SK-N-SH (cell line): ENCODE measurements at regions not wholly inside any gene's neighbourhood (a gene's known extent, or its start where the extent isn't known, plus 50 kb on each side); places are given as distances from the start of the nearest gene placed in this dataset.

Experiments used
- CTCF ChIA-PET: fragments of 300-600, 350-600 bp; formaldehyde crosslinking; extraction: SDS; loops from one replicate; lab custom pipeline; 2021; lab: Yijun Ruan, JAX
- POLR2A ChIA-PET: fragments of 350-600 bp; sonication (Branson Sonifier 250); formaldehyde crosslinking; extraction: SDS; loops from one replicate; lab custom pipeline; 2020; ENCODE audit warnings: antibody characterized with exemption, inconsistent platforms; lab: Yijun Ruan, JAX
- DNase-seq: peaks from one replicate; pipeline ENCODE4 v3.0.0; 2012
- H2AFZ ChIP-seq: fragments of 200-600 bp; sonication (generic); 2 replicates; pipeline ENCODE4 v1.8.1; 2016; ENCODE audit warnings: antibody characterized with exemption, mild to moderate bottlenecking, low read depth
- H3F3A ChIP-seq: fragments of 200-600 bp; sonication (generic); replicated peaks from 2 replicates; pipeline ENCODE3; 2016; ENCODE audit warnings: antibody characterized with exemption, mild to moderate bottlenecking; ENCODE audit not compliant: insufficient read depth
- H3K27ac ChIP-seq, 2 experiments: fragments of 200-500 bp in 1 of 2; fragments of 200-600 bp in 1 of 2; sonication (Bioruptor generic) in 1 of 2; sonication (generic), shearing (Covaris generic) in 1 of 2; 2 replicates each; pipeline versions ENCODE4 v1.5.1 to v1.6.1; 2014 to 2016; ENCODE audit warnings: low read depth in 2 of 2, inconsistent platforms in 1 of 2, low read length in 1 of 2, mild to moderate bottlenecking in 1 of 2, mixed read lengths in 1 of 2
- H3K27me3 ChIP-seq: fragments of 200-600 bp; sonication (generic), shearing (Covaris generic); 2 replicates; pipeline ENCODE4 v1.6.1; 2016; ENCODE audit warnings: mixed run types; ENCODE audit not compliant: insufficient read depth
- H3K36me3 ChIP-seq, 2 experiments: fragments of 200-500 bp in 1 of 2; fragments of 200-600 bp in 1 of 2; sonication (Bioruptor generic) in 1 of 2; sonication (generic) in 1 of 2; replicated peaks in 1 of 2; 2 replicates each; pipeline versions ENCODE3 to v1.5.1; 2014 to 2016; ENCODE audit warnings: low read length in 1 of 2, mild to moderate bottlenecking in 1 of 2; ENCODE audit not compliant: insufficient read depth in 2 of 2, control insufficient read depth in 1 of 2
- H3K4me1 ChIP-seq, 2 experiments: fragments of 200-500 bp in 1 of 2; fragments of 200-600 bp in 1 of 2; sonication (Bioruptor generic) in 1 of 2; sonication (generic), shearing (Covaris generic) in 1 of 2; 2 replicates each; pipeline versions ENCODE4 v1.5.1 to v1.6.1; 2014 to 2016; ENCODE audit warnings: low read depth in 1 of 2, low read length in 1 of 2, mixed run types in 1 of 2; ENCODE audit not compliant: insufficient read depth in 2 of 2, control insufficient read depth in 1 of 2
- H3K4me2 ChIP-seq: fragments of 200-600 bp; sonication (generic), shearing (Covaris generic); 2 replicates; pipeline ENCODE4 v1.6.1; 2017; ENCODE audit warnings: mixed run types
- H3K4me3 ChIP-seq, 2 experiments: fragments of 200-500 bp in 1 of 2; fragments of 200-600 bp in 1 of 2; sonication (Bioruptor generic) in 1 of 2; sonication (generic), shearing (Covaris generic) in 1 of 2; 2 replicates each; pipeline versions ENCODE4 v1.5.1 to v1.8.1; 2014 to 2016; ENCODE audit warnings: low read depth in 2 of 2, inconsistent platforms in 1 of 2, low read length in 1 of 2, mild to moderate bottlenecking in 1 of 2, mixed read lengths in 1 of 2, moderate library complexity in 1 of 2
- H3K79me2 ChIP-seq: fragments of 200-600 bp; sonication (generic); 2 replicates; pipeline ENCODE4 v1.8.1; 2017; ENCODE audit warnings: mild to moderate bottlenecking; ENCODE audit not compliant: insufficient read depth
- H3K9ac ChIP-seq: fragments of 200-600 bp; sonication (generic); 2 replicates; pipeline ENCODE4 v1.6.1; 2017; ENCODE audit warnings: mixed run types
- H3K9me2 ChIP-seq: fragments of 200-600 bp; sonication (generic); 2 replicates; pipeline ENCODE4 v1.6.1; 2017; ENCODE audit warnings: mixed run types
- H3K9me3 ChIP-seq: fragments of 200-600 bp; sonication (generic); 2 replicates; pipeline ENCODE4 v1.6.1; 2017; ENCODE audit warnings: mixed run types, mild to moderate bottlenecking, moderate library complexity
- H4K20me1 ChIP-seq: fragments of 200-600 bp; sonication (generic); 2 replicates; pipeline ENCODE4 v1.6.1; 2017; ENCODE audit warnings: mild to moderate bottlenecking, mixed run types; ENCODE audit not compliant: insufficient read depth
- FOSL2 ChIP-seq: IDR thresholded peaks from 2 replicates; pipeline ENCODE4 v1.4.0; 2012; ENCODE audit warnings: low read depth, mild to moderate bottlenecking, moderate library complexity, borderline replicate concordance
- FOXJ3 ChIP-seq: sonication (generic); formaldehyde crosslinking; IDR thresholded peaks from 2 replicates; pipeline ENCODE4 v1.5.1; 2020; ENCODE audit warnings: mild to moderate bottlenecking, missing genetic modification reagents
- GABPA ChIP-seq: IDR thresholded peaks from 2 replicates; pipeline ENCODE4 v1.4.0; 2012; ENCODE audit warnings: low read depth, mild to moderate bottlenecking
- GATA2 ChIP-seq: sonication (generic); formaldehyde crosslinking; IDR thresholded peaks from 2 replicates; pipeline ENCODE4 v1.5.0; 2020; ENCODE audit warnings: mild to moderate bottlenecking, missing genetic modification reagents
- JUND ChIP-seq: IDR thresholded peaks from 2 replicates; pipeline ENCODE4 v1.4.0; 2012
- MAX ChIP-seq: IDR thresholded peaks from 2 replicates; pipeline ENCODE4 v1.4.0; 2012; ENCODE audit warnings: low read depth
- NFIC ChIP-seq: IDR thresholded peaks from 2 replicates; pipeline ENCODE4 v1.4.0; 2012; ENCODE audit warnings: borderline replicate concordance
- NRF1 ChIP-seq: IDR thresholded peaks from 2 replicates; pipeline ENCODE4 v1.6.1; 2012; ENCODE audit warnings: low read depth, mild to moderate bottlenecking, low read length
- POLR2AphosphoS5 ChIP-seq: IDR thresholded peaks from 2 replicates; pipeline ENCODE4 v1.6.1; 2012; ENCODE audit warnings: low read depth, low read length
- RCOR1 ChIP-seq: fragments of 150-350 bp; IDR thresholded peaks from 2 replicates; pipeline ENCODE4 v1.6.1; 2017; ENCODE audit warnings: antibody characterized with exemption, low read length
- RFX5 ChIP-seq: IDR thresholded peaks from 2 replicates; pipeline ENCODE4 v1.6.1; 2012; ENCODE audit warnings: mild to moderate bottlenecking, improper control_type of control experiment, low read length
- SIN3A ChIP-seq: IDR thresholded peaks from 2 replicates; pipeline ENCODE4 v1.6.1; 2012; ENCODE audit warnings: low read depth, mild to moderate bottlenecking, low read length, moderate library complexity, borderline replicate concordance
- TCF12 ChIP-seq: IDR thresholded peaks from 2 replicates; pipeline ENCODE4 v1.4.0; 2012
- TEAD4 ChIP-seq: IDR thresholded peaks from 2 replicates; pipeline ENCODE4 v1.4.0; 2012; ENCODE audit warnings: mild to moderate bottlenecking, borderline replicate concordance; ENCODE audit not compliant: insufficient read depth
- USF1 ChIP-seq: IDR thresholded peaks from 2 replicates; pipeline ENCODE4 v1.4.0; 2012; ENCODE audit warnings: low read depth, borderline replicate concordance
- YY1 ChIP-seq: IDR thresholded peaks from 2 replicates; pipeline ENCODE4 v1.4.0; 2012; ENCODE audit warnings: low read depth, mild to moderate bottlenecking
- WGBS: methylation state at CpG from one replicate; pipeline ENCODE4 v1.1.6; 2017; ENCODE audit warnings: low lambda C conversion rate; 5-methylcytosine and 5-hydroxymethylcytosine counted together
- TF ChIP-seq, protein P1 (sequence below): fragments of 150-350 bp; IDR thresholded peaks from 2 replicates; pipeline ENCODE4 v1.6.1; 2016; ENCODE audit warnings: mild to moderate bottlenecking, low read depth, low read length
- TF ChIP-seq, protein P2 (sequence below): IDR thresholded peaks from 2 replicates; pipeline ENCODE4 v1.6.1; 2012; ENCODE audit warnings: mild to moderate bottlenecking, low read depth, low read length, moderate library complexity

DNA sequence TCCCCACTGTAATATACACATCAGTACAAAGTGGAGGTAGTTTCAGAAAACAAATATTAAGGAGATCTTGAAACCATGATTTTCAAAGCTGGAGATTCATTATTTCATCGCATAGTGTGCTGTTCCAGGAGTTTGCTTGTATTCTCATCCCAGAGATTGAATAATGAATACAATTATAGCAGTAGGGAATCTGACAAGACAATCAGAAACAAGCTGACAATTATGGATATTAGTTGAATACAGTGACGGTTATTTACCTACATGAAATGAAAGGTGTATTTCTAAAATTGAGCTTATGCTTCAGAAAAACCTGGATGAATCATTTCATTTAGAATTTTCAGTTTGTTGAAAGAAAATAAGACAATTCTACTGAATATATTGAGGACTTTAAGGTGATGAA lies 2119.0 kb downstream of the MRPL39 start:
- 54% methylated on average over 2 of the region's 2 CpGs for WGBS
- POLR2A ChIA-PET = no interaction called here
- H3K4me3 ChIP-seq = no peak overlapping the region

More for the DNA sequence above, 2119.0 kb downstream of the MRPL39 start:
- no peaks in the 10 kb centered on the region for H3K4me1 ChIP-seq
- H3K9ac ChIP-seq = no peak overlapping the region
- DNase-seq = no peak
- H3K9me2 ChIP-seq = no peaks in the 10 kb centered on the region
- H3K9me3 ChIP-seq = no peaks in the 10 kb centered on the region
- no peaks in the 10 kb centered on the region for H3F3A ChIP-seq
- H3K4me2 ChIP-seq = no peak overlapping the region
- no peak overlapping the region for H3K27ac ChIP-seq
- H4K20me1 ChIP-seq = no peaks in the 10 kb centered on the region
- CTCF ChIA-PET = no interaction called here
- no peaks in the 10 kb centered on the region for H3K27me3 ChIP-seq
- H2AFZ ChIP-seq = no peak overlapping the region
- no peaks in the 10 kb centered on the region for H3K36me3 ChIP-seq
- TF ChIP-seq FOSL2 = no peak
- TF ChIP-seq TCF12 = no peak
- TF ChIP-seq NRF1 = no peak
- no peak for TF ChIP-seq SIN3A
- no peak for TF ChIP-seq GABPA
- TF ChIP-seq, protein P1, sequence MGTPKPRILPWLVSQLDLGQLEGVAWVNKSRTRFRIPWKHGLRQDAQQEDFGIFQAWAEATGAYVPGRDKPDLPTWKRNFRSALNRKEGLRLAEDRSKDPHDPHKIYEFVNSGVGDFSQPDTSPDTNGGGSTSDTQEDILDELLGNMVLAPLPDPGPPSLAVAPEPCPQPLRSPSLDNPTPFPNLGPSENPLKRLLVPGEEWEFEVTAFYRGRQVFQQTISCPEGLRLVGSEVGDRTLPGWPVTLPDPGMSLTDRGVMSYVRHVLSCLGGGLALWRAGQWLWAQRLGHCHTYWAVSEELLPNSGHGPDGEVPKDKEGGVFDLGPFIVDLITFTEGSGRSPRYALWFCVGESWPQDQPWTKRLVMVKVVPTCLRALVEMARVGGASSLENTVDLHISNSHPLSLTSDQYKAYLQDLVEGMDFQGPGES = no peak
- no peak for TF ChIP-seq USF1
- no peak for TF ChIP-seq TEAD4
- no peak for TF ChIP-seq POLR2AphosphoS5
- no peak for TF ChIP-seq JUND
- TF ChIP-seq FOXJ3 = no peak
- TF ChIP-seq GATA2 (CRISPR knock-in tag) = no peak
- TF ChIP-seq RCOR1 = no peak
- no peak for TF ChIP-seq YY1
- no peak for TF ChIP-seq NFIC
- no peak for TF ChIP-seq MAX
- no peak for TF ChIP-seq RFX5
- TF ChIP-seq, protein P2, sequence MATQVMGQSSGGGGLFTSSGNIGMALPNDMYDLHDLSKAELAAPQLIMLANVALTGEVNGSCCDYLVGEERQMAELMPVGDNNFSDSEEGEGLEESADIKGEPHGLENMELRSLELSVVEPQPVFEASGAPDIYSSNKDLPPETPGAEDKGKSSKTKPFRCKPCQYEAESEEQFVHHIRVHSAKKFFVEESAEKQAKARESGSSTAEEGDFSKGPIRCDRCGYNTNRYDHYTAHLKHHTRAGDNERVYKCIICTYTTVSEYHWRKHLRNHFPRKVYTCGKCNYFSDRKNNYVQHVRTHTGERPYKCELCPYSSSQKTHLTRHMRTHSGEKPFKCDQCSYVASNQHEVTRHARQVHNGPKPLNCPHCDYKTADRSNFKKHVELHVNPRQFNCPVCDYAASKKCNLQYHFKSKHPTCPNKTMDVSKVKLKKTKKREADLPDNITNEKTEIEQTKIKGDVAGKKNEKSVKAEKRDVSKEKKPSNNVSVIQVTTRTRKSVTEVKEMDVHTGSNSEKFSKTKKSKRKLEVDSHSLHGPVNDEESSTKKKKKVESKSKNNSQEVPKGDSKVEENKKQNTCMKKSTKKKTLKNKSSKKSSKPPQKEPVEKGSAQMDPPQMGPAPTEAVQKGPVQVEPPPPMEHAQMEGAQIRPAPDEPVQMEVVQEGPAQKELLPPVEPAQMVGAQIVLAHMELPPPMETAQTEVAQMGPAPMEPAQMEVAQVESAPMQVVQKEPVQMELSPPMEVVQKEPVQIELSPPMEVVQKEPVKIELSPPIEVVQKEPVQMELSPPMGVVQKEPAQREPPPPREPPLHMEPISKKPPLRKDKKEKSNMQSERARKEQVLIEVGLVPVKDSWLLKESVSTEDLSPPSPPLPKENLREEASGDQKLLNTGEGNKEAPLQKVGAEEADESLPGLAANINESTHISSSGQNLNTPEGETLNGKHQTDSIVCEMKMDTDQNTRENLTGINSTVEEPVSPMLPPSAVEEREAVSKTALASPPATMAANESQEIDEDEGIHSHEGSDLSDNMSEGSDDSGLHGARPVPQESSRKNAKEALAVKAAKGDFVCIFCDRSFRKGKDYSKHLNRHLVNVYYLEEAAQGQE = no peak
- TF ChIP-seq, all 33 proteins: peak for 0
- no peaks in the 10 kb centered on the region for H3K79me2 ChIP-seq
